ENCODE measurements at regions not wholly inside any gene's neighbourhood (a gene's known extent, or its start where the extent isn't known, plus 50 kb on each side); places are given as distances from the start of the nearest gene placed in this dataset.

DNA sequence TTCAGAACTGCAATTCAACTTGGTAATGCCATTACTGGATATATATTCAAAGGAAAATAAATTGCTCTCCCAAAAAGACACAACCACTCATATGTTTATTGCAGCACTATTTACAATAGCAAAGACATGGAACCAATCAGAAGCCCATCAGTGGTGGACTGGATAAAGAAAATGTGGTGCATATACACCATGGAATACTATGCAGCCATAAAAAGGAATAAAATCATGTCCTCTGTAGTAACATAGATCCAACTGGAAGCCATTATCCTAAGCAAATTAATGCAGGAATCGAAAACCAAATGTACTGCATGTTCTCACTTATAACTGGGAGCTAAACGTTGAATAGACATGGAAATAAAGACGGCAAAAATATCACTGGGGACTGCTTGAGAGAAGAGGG lies 117.0 kb downstream of the MAP3K21 start (continued):
- TF ChIP-seq, protein P1, sequence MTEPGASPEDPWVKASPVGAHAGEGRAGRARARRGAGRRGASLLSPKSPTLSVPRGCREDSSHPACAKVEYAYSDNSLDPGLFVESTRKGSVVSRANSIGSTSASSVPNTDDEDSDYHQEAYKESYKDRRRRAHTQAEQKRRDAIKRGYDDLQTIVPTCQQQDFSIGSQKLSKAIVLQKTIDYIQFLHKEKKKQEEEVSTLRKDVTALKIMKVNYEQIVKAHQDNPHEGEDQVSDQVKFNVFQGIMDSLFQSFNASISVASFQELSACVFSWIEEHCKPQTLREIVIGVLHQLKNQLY (CRISPR knock-in tag; IDR thresholded peaks at IDR 0.05), result no peak
- TF ChIP-seq ZNF317 (CRISPR knock-in tag; IDR thresholded peaks at IDR 0.05; ENCODE audit: borderline replicate concordance, low read depth) (no peak), ATF3 (CRISPR knock-in tag; conservative IDR thresholded peaks at IDR 0.05) (no peak)
- TF ChIP-seq, protein P2, sequence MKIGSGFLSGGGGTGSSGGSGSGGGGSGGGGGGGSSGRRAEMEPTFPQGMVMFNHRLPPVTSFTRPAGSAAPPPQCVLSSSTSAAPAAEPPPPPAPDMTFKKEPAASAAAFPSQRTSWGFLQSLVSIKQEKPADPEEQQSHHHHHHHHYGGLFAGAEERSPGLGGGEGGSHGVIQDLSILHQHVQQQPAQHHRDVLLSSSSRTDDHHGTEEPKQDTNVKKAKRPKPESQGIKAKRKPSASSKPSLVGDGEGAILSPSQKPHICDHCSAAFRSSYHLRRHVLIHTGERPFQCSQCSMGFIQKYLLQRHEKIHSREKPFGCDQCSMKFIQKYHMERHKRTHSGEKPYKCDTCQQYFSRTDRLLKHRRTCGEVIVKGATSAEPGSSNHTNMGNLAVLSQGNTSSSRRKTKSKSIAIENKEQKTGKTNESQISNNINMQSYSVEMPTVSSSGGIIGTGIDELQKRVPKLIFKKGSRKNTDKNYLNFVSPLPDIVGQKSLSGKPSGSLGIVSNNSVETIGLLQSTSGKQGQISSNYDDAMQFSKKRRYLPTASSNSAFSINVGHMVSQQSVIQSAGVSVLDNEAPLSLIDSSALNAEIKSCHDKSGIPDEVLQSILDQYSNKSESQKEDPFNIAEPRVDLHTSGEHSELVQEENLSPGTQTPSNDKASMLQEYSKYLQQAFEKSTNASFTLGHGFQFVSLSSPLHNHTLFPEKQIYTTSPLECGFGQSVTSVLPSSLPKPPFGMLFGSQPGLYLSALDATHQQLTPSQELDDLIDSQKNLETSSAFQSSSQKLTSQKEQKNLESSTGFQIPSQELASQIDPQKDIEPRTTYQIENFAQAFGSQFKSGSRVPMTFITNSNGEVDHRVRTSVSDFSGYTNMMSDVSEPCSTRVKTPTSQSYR (CRISPR knock-in tag; IDR thresholded peaks at IDR 0.05), result no peak
- TF ChIP-seq, protein P3, sequence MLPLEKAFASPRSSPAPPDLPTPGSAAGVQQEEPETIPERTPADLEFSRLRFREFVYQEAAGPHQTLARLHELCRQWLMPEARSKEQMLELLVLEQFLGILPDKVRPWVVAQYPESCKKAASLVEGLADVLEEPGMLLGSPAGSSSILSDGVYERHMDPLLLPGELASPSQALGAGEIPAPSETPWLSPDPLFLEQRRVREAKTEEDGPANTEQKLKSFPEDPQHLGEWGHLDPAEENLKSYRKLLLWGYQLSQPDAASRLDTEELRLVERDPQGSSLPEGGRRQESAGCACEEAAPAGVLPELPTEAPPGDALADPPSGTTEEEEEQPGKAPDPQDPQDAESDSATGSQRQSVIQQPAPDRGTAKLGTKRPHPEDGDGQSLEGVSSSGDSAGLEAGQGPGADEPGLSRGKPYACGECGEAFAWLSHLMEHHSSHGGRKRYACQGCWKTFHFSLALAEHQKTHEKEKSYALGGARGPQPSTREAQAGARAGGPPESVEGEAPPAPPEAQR (CRISPR knock-in tag; IDR thresholded peaks at IDR 0.05), result no peak

GRCh38 chr1:233445737-233446136 lies 118.2 kb downstream of the MAP3K21 start:
- DNase-seq (ENCODE audit: low spot score), result no peak
- H3K27me3 Mint-ChIP-seq (ENCODE audit: low read depth), result peaks cover 4% of the 10 kb centered on the region; the same call in 1 of the 2 replicates
- peaks cover 48% of the 10 kb centered on the region for H3K36me3 Mint-ChIP-seq
- TF ChIP-seq RELA (CRISPR knock-in tag; IDR thresholded peaks at IDR 0.05; ENCODE audit: borderline replicate concordance), result no peak
- no peak for TF ChIP-seq HMGA2 (CRISPR knock-in tag; IDR thresholded peaks at IDR 0.05)
- no peak for TF ChIP-seq ZNF317 (CRISPR knock-in tag; IDR thresholded peaks at IDR 0.05; ENCODE audit: borderline replicate concordance, low read depth)
- TF ChIP-seq, protein P4, sequence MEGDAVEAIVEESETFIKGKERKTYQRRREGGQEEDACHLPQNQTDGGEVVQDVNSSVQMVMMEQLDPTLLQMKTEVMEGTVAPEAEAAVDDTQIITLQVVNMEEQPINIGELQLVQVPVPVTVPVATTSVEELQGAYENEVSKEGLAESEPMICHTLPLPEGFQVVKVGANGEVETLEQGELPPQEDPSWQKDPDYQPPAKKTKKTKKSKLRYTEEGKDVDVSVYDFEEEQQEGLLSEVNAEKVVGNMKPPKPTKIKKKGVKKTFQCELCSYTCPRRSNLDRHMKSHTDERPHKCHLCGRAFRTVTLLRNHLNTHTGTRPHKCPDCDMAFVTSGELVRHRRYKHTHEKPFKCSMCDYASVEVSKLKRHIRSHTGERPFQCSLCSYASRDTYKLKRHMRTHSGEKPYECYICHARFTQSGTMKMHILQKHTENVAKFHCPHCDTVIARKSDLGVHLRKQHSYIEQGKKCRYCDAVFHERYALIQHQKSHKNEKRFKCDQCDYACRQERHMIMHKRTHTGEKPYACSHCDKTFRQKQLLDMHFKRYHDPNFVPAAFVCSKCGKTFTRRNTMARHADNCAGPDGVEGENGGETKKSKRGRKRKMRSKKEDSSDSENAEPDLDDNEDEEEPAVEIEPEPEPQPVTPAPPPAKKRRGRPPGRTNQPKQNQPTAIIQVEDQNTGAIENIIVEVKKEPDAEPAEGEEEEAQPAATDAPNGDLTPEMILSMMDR (IDR thresholded peaks at IDR 0.05), result no peak
- TF ChIP-seq, protein P1 (CRISPR knock-in tag; IDR thresholded peaks at IDR 0.05), result no peak
- TF ChIP-seq, protein P5, sequence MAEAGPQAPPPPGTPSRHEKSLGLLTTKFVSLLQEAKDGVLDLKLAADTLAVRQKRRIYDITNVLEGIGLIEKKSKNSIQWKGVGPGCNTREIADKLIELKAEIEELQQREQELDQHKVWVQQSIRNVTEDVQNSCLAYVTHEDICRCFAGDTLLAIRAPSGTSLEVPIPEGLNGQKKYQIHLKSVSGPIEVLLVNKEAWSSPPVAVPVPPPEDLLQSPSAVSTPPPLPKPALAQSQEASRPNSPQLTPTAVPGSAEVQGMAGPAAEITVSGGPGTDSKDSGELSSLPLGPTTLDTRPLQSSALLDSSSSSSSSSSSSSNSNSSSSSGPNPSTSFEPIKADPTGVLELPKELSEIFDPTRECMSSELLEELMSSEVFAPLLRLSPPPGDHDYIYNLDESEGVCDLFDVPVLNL (CRISPR knock-in tag; IDR thresholded peaks at IDR 0.05; ENCODE audit: borderline replicate concordance, low read depth), result no peak
- TF ChIP-seq, protein P6, sequence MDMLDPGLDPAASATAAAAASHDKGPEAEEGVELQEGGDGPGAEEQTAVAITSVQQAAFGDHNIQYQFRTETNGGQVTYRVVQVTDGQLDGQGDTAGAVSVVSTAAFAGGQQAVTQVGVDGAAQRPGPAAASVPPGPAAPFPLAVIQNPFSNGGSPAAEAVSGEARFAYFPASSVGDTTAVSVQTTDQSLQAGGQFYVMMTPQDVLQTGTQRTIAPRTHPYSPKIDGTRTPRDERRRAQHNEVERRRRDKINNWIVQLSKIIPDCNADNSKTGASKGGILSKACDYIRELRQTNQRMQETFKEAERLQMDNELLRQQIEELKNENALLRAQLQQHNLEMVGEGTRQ (CRISPR knock-in tag; IDR thresholded peaks at IDR 0.05), result no peak
- no peak for TF ChIP-seq SMAD4 (CRISPR knock-in tag; IDR thresholded peaks at IDR 0.05)
- TF ChIP-seq, protein P7, sequence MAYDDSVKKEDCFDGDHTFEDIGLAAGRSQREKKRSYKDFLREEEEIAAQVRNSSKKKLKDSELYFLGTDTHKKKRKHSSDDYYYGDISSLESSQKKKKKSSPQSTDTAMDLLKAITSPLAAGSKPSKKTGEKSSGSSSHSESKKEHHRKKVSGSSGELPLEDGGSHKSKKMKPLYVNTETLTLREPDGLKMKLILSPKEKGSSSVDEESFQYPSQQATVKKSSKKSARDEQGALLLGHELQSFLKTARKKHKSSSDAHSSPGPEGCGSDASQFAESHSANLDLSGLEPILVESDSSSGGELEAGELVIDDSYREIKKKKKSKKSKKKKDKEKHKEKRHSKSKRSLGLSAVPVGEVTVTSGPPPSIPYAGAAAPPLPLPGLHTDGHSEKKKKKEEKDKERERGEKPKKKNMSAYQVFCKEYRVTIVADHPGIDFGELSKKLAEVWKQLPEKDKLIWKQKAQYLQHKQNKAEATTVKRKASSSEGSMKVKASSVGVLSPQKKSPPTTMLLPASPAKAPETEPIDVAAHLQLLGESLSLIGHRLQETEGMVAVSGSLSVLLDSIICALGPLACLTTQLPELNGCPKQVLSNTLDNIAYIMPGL (CRISPR knock-in tag; IDR thresholded peaks at IDR 0.05), result no peak
- H3K4me1 Mint-ChIP-seq, result no peaks in the 10 kb centered on the region
- POLR2A ChIA-PET, result no interaction called here
- CTCF ChIA-PET, result interaction anchor here (0.9 kb wide), 1 partner anchor 13 kb away, joined by 3 read pairs; no protein-coding TSS in a partner anchor
- H3K27ac Mint-ChIP-seq, result no peak overlapping the region
- no peak overlapping the region for H3K4me3 Mint-ChIP-seq
- peaks cover 60% of the 10 kb centered on the region for H3K9me3 Mint-ChIP-seq
- ATAC-seq, result no peak
